NOMO-1 treated with dmso at 0.1 percent for 144 hours (cell line): ENCODE measurements at regions not wholly inside any gene's neighbourhood (a gene's known extent, or its start where the extent isn't known, plus 50 kb on each side); places are given as distances from the start of the nearest gene placed in this dataset.

Source experiments
- DNase-seq: peaks from one replicate; lab custom pipeline; 2025; ENCODE audit not compliant: unreplicated experiment; lab: John Stamatoyannopoulos, UW

GRCh38 chr3:152192050-152192449, 76.7 kb upstream of the MBNL1 start:
- DNase-seq, result no peak

GRCh38 chr3:152192936-152193672, 75.6 kb upstream of the MBNL1 start:
- no peak for DNase-seq

- peak; percentile 76 for DNase-seq
Observed at GRCh38 chr3:152193673-152194267, 75.0 kb upstream of the MBNL1 start.

GRCh38 chr3:152195206-152195605, 73.5 kb upstream of the MBNL1 start:
- DNase-seq, result no peak

DNA sequence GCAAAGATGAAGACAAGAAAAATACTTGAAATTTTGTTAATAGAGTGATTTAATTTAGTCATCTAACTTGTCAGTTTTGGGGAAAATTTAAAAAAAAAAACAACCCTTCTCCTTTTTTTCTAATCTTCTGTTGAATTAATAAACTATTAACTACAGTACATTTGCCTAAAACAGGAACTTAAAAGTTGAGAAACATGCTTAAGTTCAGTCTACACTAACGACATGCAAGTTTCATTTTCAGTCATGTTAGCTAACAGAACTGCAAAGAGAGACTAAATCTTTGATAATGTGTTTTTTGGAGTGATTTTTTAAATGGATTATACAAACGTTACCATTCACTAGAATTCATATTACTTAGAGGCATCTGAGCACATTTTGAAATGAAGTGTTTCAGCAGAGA, 71.9 kb upstream of the MBNL1 start:
- no peak for DNase-seq

- DNase-seq, result no peak
Observed at GRCh38 chr3:152197451-152197850, 71.3 kb upstream of the MBNL1 start.

DNA sequence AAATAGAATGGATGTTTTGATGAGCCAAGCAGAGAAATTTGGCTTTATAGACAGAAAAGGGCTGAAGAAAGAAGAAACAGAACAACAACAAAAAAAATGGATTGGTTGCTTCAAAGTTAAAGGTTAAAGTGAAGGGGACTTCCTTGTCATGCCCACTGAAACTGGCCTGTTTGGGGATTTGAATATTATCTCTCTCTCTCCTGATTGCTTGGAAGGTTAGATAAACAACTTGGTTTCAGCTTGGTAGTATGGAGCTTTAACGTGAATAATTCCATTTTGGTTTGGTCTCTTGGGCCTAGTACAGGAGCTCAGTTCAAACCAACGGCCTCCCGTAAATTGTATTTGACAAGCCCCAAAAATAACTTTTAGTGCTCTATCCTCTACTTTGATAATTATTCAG, 70.8 kb upstream of the MBNL1 start:
- DNase-seq, result no peak

DNA sequence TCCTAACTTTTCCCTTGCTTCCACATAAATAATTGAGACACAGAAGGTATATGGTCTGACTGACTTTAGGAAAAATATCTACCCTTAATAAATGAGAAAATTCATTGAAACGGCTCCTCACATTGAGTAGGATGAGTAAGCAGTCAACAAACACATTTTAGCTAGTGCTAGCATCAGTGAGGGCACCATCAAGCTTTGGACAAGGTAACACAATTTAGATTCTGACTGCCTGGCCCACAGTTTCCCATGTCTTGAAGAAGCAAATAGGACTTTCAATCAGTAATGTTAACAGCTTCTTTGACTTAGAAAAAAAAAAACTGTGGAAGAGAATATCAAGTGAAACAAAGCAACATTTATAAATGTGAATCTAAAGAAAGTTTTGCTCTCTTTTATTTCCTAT, 70.1 kb upstream of the MBNL1 start:
- no peak for DNase-seq

- no peak for DNase-seq
Observed at GRCh38 chr3:152199102-152199840, 69.5 kb upstream of the MBNL1 start.

DNA sequence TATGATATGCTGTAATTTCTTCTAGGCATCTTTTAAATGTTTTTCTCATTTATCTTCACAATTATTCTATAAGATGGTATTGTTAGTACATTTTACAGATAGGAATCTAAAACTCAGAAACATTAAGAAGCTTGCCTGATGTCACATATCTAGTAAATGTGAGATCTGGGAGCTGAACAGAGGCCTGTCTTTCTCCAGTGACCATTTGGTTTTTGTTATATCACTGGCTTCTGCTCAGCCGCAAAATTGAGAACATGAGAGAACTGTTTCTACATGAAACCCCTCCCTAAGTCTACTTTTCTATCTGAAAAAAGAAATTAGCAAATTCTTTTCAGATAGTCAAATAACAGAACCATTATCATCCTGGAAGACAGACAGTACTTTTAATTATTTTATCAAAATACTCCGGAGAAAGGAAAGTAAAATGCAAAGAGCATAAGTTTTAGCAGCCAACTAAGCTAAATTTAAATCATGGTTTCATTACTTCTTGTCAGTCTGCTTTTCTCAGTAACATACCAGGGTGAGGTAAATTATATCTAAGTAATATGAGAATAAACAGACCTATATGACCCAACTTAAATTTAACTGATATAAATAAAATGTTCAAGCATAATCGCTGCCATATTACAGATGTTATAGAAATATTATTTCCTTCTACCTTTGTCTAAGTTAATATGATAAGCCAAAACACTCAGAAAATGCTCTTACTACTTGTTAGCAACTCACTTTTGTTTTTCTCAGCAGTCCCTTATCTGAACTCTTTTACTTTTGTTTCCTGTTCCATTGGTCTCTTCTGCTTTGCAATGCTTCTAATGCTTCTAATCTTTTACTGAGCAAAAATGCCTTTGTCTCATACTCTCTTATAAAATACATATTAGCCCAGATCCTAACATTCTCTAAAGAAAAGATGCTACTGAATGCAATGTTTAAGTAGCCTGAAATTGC, 68.0 kb upstream of the MBNL1 start:
- no peak for DNase-seq

DNA sequence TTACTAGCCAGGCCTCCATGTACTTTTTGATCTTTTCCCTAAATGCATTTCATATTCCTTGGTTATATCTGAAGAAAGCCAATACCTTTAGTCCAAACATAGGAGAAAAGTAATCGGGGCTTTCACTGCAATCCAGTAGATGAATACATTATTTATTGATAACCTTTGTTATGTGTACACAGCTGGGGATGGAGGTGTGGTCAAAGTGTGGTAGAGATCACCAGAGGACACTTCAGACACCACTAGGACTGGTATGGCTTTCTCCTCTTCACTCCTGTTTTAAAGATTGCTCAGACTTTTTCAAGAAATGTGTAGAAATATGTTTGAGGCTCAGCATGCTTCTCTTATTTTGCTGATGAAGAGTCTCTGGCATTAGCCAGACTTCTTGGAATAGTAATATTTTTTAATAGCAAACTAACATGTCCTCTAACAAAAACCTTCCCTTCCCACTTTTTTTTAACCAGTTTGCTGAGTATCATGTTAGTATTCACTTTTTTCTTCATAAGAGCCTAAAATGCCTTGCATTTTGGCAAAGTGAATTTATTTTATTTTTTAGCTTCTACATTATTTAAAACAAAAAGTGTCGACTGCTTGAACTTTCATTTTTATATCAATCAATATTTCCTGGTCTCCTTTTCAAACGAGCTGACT, 65.6 kb upstream of the MBNL1 start:
- DNase-seq, result no peak

GRCh38 chr3:152203652-152204051, 65.1 kb upstream of the MBNL1 start:
- DNase-seq, result no peak

DNA sequence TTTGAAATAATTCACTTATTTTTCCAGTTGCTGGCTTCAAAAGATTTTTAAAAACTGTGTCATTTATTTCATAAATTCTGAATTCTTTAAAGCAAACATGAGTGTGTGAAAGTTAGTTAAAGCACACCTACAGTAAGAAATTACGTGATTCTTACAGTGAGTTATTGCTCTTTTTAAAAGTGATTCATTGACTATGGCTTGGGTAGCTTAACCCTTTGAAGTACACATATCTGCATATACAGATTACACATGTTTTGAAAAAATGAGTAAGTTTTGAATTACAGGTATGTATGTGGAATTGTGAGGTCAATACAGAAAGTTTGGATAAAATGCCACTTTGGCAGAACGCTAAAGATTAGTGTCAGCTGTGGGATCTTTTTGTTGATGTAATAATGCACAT, 64.5 kb upstream of the MBNL1 start:
- DNase-seq, result no peak

- peak; percentile 97 for DNase-seq
Observed at GRCh38 chr3:152205097-152205593, 63.6 kb upstream of the MBNL1 start.

DNA sequence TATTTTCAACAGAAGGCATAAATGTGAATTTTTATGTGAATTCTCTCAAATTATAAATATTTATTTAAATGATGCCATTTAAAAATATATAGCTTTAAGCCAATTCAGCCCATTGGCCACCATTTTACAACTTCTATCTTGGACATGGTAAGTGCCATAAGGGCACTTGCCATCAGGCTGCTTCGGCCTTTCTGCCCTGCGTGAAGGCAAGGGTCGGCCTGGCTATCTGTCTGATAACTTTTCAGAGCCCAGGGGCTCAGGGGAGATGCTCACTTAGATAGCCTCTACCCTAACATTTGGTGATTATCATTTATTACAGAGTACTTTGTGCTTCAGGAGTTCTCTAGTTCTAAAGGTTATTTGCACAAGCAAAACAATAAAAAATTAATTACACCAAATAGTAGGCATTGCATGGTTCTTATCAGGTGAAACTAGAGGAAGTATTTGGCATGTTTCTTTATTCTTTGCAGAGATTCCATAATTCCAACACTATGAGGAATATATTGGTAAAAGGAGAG, 62.4 kb upstream of the MBNL1 start:
- DNase-seq, result no peak

DNA sequence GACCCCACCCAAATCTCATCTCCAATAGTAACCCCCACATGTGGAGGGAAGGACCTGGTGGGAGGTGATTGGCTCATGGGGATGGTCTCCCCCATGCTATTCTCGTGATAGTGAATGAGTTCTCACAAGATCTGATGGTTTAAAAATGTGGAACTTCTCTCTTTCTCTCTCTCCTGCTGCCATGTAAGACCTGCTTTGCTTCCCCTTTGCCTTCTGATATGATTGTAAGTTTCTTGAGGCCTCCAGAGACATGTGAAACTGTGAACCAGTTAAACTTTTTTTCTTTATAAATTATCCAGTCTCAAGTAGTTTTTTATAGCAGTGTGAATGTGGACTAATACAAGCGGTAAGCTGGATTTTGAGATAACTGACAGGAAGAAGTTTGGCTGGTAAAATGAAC, 60.3 kb upstream of the MBNL1 start:
- DNase-seq, result no peak

GRCh38 chr3:152209060-152209459, 59.7 kb upstream of the MBNL1 start:
- no peak for DNase-seq

DNA sequence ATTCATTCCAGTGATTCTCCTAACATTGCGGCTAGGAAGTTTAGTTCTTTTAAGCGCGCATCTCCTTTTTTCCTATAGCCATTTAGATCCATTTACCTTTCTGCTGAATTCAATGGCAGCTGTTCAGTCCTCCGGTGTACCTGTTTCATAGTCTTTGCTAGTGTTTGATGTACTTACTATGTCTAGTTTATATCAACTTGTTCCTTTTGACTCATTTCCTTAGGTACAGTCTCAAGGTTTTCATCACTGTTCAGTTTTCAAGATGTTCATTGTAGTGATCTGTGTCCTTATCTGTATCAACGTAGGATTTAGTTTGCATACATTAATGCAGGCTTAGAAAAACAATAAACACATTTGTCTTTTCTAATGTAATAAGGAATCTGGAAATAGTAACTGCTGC, 59.0 kb upstream of the MBNL1 start:
- no peak for DNase-seq

- DNase-seq, result no peak
Observed at GRCh38 chr3:152210697-152211096, 58.0 kb upstream of the MBNL1 start.

DNA sequence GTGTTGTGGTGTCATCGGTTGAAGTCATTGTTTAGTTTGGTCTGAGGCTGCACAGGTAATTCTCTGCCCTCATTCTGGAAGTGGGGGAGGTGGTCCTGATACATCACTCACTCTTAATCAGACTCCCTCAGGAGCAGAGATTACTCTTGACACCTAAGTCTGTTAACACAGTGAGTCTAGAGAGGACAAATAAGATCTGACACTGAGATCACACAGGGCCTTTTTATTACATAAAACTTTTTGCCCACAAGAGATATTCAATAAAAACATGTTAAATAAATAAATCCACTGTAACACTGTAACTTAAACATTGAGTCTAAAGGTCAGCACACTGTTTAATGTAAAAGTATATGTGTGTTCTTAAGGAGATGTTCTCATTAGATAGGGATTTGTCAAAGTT, 57.1 kb upstream of the MBNL1 start:
- DNase-seq, result no peak
